ENCODE measurements at regions not wholly inside any gene's neighbourhood (a gene's known extent, or its start where the extent isn't known, plus 50 kb on each side); places are given as distances from the start of the nearest gene placed in this dataset.

- DNase-seq (ENCODE audit: insufficient read length) (no peak), FAIRE-seq (no peak)
- TF ChIP-seq TAF1 (IDR thresholded peaks at IDR 0.05; ENCODE audit: borderline replicate concordance, low read depth, low read length) = no peak
- no peak for TF ChIP-seq POLR2A (IDR thresholded peaks at IDR 0.05; ENCODE audit: low read depth, low read length)
- TF ChIP-seq POLR2AphosphoS5 (IDR thresholded peaks at IDR 0.05; ENCODE audit: low read depth, low read length) = no peak
These were observed 425.1 kb upstream of the SULF2 start for GRCh38 chr20:48210111-48211027.

GRCh38 chr20:48209102-48209501, 423.8 kb upstream of the SULF2 start:
- no peak for TF ChIP-seq POLR2AphosphoS5 (IDR thresholded peaks at IDR 0.05; ENCODE audit: low read depth, low read length)
- TF ChIP-seq POLR2A (IDR thresholded peaks at IDR 0.05; ENCODE audit: low read depth, low read length) = no peak
- TF ChIP-seq TAF1 (IDR thresholded peaks at IDR 0.05; ENCODE audit: borderline replicate concordance, low read depth, low read length) = no peak
- FAIRE-seq (no peak), DNase-seq (ENCODE audit: insufficient read length) (no peak)

GRCh38 chr20:48208176-48208575, 422.9 kb upstream of the SULF2 start:
- TF ChIP-seq POLR2A (IDR thresholded peaks at IDR 0.05; ENCODE audit: low read depth, low read length) (no peak), POLR2AphosphoS5 (IDR thresholded peaks at IDR 0.05; ENCODE audit: low read depth, low read length) (no peak), TAF1 (IDR thresholded peaks at IDR 0.05; ENCODE audit: borderline replicate concordance, low read depth, low read length) (no peak)
- FAIRE-seq = no peak
- DNase-seq (ENCODE audit: insufficient read length) = no peak

GRCh38 chr20:48207505-48207904, 422.2 kb upstream of the SULF2 start:
- no peak for DNase-seq (ENCODE audit: insufficient read length)
- TF ChIP-seq POLR2A (IDR thresholded peaks at IDR 0.05; ENCODE audit: low read depth, low read length) (no peak), POLR2AphosphoS5 (IDR thresholded peaks at IDR 0.05; ENCODE audit: low read depth, low read length) (no peak), TAF1 (IDR thresholded peaks at IDR 0.05; ENCODE audit: borderline replicate concordance, low read depth, low read length) (no peak)
- no peak for FAIRE-seq

GRCh38 chr20:48205786-48206185, 420.5 kb upstream of the SULF2 start:
- TF ChIP-seq POLR2AphosphoS5 (IDR thresholded peaks at IDR 0.05; ENCODE audit: low read depth, low read length) = no peak
- no peak for TF ChIP-seq TAF1 (IDR thresholded peaks at IDR 0.05; ENCODE audit: borderline replicate concordance, low read depth, low read length)
- TF ChIP-seq POLR2A (IDR thresholded peaks at IDR 0.05; ENCODE audit: low read depth, low read length) = no peak
- FAIRE-seq (no peak), DNase-seq (ENCODE audit: insufficient read length) (no peak)

GRCh38 chr20:48205281-48205782, 420.1 kb upstream of the SULF2 start:
- no peak for DNase-seq (ENCODE audit: insufficient read length)
- TF ChIP-seq POLR2AphosphoS5 (IDR thresholded peaks at IDR 0.05; ENCODE audit: low read depth, low read length) (no peak), TAF1 (IDR thresholded peaks at IDR 0.05; ENCODE audit: borderline replicate concordance, low read depth, low read length) (no peak), POLR2A (IDR thresholded peaks at IDR 0.05; ENCODE audit: low read depth, low read length) (no peak)
- FAIRE-seq = no peak

- no peak for FAIRE-seq
These were observed 419.2 kb upstream of the SULF2 start for GRCh38 chr20:48204499-48204898.

GRCh38 chr20:48203252-48203651, 418.0 kb upstream of the SULF2 start:
- DNase-seq (ENCODE audit: insufficient read length) (no peak), FAIRE-seq (no peak)
- TF ChIP-seq POLR2AphosphoS5 (IDR thresholded peaks at IDR 0.05; ENCODE audit: low read depth, low read length) = no peak
- TF ChIP-seq POLR2A (IDR thresholded peaks at IDR 0.05; ENCODE audit: low read depth, low read length) = no peak
- no peak for TF ChIP-seq TAF1 (IDR thresholded peaks at IDR 0.05; ENCODE audit: borderline replicate concordance, low read depth, low read length)

More at GRCh38 chr20:48204499-48204898, 419.2 kb upstream of the SULF2 start:
- no peak for DNase-seq (ENCODE audit: insufficient read length)
- TF ChIP-seq POLR2A (IDR thresholded peaks at IDR 0.05; ENCODE audit: low read depth, low read length) (no peak), POLR2AphosphoS5 (IDR thresholded peaks at IDR 0.05; ENCODE audit: low read depth, low read length) (no peak)

GRCh38 chr20:48202334-48203113, 417.2 kb upstream of the SULF2 start:
- DNase-seq (ENCODE audit: insufficient read length) (no peak), FAIRE-seq (no peak)
- TF ChIP-seq TAF1 (IDR thresholded peaks at IDR 0.05; ENCODE audit: borderline replicate concordance, low read depth, low read length) (no peak), POLR2A (IDR thresholded peaks at IDR 0.05; ENCODE audit: low read depth, low read length) (no peak), POLR2AphosphoS5 (IDR thresholded peaks at IDR 0.05; ENCODE audit: low read depth, low read length) (no peak)

- no peak for TF ChIP-seq POLR2AphosphoS5 (IDR thresholded peaks at IDR 0.05; ENCODE audit: low read depth, low read length)
- TF ChIP-seq POLR2A (IDR thresholded peaks at IDR 0.05; ENCODE audit: low read depth, low read length) = no peak
- no peak for TF ChIP-seq TAF1 (IDR thresholded peaks at IDR 0.05; ENCODE audit: borderline replicate concordance, low read depth, low read length)
- no peak for FAIRE-seq
- no peak for DNase-seq (ENCODE audit: insufficient read length)
These were observed 416.6 kb upstream of the SULF2 start for GRCh38 chr20:48201885-48202284.

- no peak for FAIRE-seq
- TF ChIP-seq POLR2AphosphoS5 (IDR thresholded peaks at IDR 0.05; ENCODE audit: low read depth, low read length) (no peak), TAF1 (IDR thresholded peaks at IDR 0.05; ENCODE audit: borderline replicate concordance, low read depth, low read length) (no peak), POLR2A (IDR thresholded peaks at IDR 0.05; ENCODE audit: low read depth, low read length) (no peak)
- DNase-seq (ENCODE audit: insufficient read length) = no peak
These were observed 415.9 kb upstream of the SULF2 start for GRCh38 chr20:48201188-48201587.
